HEK293 (cell line): ENCODE measurements at regions not wholly inside any gene's neighbourhood (a gene's known extent, or its start where the extent isn't known, plus 50 kb on each side); places are given as distances from the start of the nearest gene placed in this dataset.

Experiments
- EGR2 ChIP-seq: fragments of 450-650 bp; formaldehyde crosslinking; IDR thresholded peaks from 2 replicates; pipeline ENCODE4 v1.5.1; 2016; ENCODE audit warnings: low read depth, missing biosample characterization, missing genetic modification characterization
- PRDM1 ChIP-seq: fragments of 450-650 bp; formaldehyde crosslinking; IDR thresholded peaks from 2 replicates; pipeline ENCODE4; 2016; ENCODE audit warnings: missing biosample characterization, missing genetic modification characterization
- TCF7L2 ChIP-seq: IDR thresholded peaks from 2 replicates; pipeline ENCODE4 v1.6.1; 2011; ENCODE audit warnings: low read depth, mild to moderate bottlenecking, inconsistent platforms, low read length, moderate library complexity, borderline replicate concordance
- ZNF274 ChIP-seq, 2 experiments: fragments of 200-500 bp in 1 of 2; fragments of 450-650 bp in 1 of 2; sonication (Bioruptor generic) in 1 of 2; formaldehyde crosslinking in 1 of 2; IDR thresholded peaks; 2 replicates each; pipeline versions ENCODE4 v1.5.1 to v1.6.1; 2014 to 2016; ENCODE audit warnings: borderline replicate concordance in 1 of 2, inconsistent platforms in 1 of 2, low read length in 1 of 2, missing biosample characterization in 1 of 2, missing genetic modification characterization in 1 of 2
- ZNF585B ChIP-seq: fragments of 450-650 bp; formaldehyde crosslinking; IDR thresholded peaks from 2 replicates; pipeline ENCODE4 v1.5.1; 2016; ENCODE audit warnings: missing biosample characterization, missing genetic modification characterization
- ZNF747 ChIP-seq: fragments of 450-650 bp; formaldehyde crosslinking; IDR thresholded peaks from 2 replicates; pipeline ENCODE4 v1.5.1; 2016; ENCODE audit warnings: missing biosample characterization, missing genetic modification characterization
- TF ChIP-seq, protein P1 (sequence below): fragments of 450-650 bp; formaldehyde crosslinking; IDR thresholded peaks from 2 replicates; pipeline ENCODE4 v1.5.1; 2016; ENCODE audit warnings: missing biosample characterization, missing genetic modification characterization
- TF ChIP-seq, protein P2 (sequence below): fragments of 450-650 bp; formaldehyde crosslinking; IDR thresholded peaks from 2 replicates; pipeline ENCODE4 v1.5.1; 2016; ENCODE audit warnings: missing biosample characterization, missing genetic modification characterization
- TF ChIP-seq, protein P3 (sequence below): fragments of 450-650 bp; formaldehyde crosslinking; IDR thresholded peaks from 2 replicates; pipeline ENCODE4 v1.5.1; 2016; ENCODE audit warnings: missing biosample characterization, missing genetic modification characterization
- TF ChIP-seq, protein P4 (sequence below): fragments of 450-650 bp; formaldehyde crosslinking; IDR thresholded peaks from 2 replicates; pipeline ENCODE4 v1.5.1; 2016; ENCODE audit warnings: missing biosample characterization, missing genetic modification characterization
- TF ChIP-seq, protein P5 (sequence below): fragments of 450-650 bp; formaldehyde crosslinking; IDR thresholded peaks from 2 replicates; pipeline ENCODE4 v1.5.1; 2016; ENCODE audit warnings: missing biosample characterization, missing genetic modification characterization
- TF ChIP-seq, protein P6 (sequence below): fragments of 450-650 bp; formaldehyde crosslinking; IDR thresholded peaks from 2 replicates; pipeline ENCODE4 v1.5.0; 2017; ENCODE audit warnings: missing biosample characterization, missing genetic modification characterization, borderline replicate concordance
- TF ChIP-seq, protein P7 (sequence below): sonication (generic); formaldehyde crosslinking; IDR thresholded peaks from 2 replicates; pipeline ENCODE4 v1.8.1; 2022; ENCODE audit warnings: mild to moderate bottlenecking, moderate library complexity, missing genetic modification reagents

DNA sequence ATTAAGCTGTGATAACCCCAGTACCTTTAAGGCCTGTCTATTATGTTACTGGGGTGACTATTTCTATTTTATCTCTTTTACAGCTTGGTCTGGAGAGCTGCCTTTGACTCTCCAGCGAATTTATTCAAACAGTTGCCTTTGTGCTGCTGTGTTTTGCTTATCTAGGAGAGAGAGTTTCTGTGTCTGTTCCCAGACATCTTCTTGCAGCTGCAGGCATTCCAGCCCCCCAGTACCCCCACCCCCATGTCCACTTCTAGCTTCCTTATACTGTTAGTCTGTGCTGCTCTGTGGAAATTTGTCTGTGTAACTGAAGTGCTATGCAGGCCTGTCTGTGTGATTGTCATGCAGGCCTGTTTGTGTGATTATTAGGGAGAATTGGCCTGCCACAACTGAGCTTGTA is 713.7 kb upstream of the SEMA6D start:
- TF ChIP-seq, protein P1, sequence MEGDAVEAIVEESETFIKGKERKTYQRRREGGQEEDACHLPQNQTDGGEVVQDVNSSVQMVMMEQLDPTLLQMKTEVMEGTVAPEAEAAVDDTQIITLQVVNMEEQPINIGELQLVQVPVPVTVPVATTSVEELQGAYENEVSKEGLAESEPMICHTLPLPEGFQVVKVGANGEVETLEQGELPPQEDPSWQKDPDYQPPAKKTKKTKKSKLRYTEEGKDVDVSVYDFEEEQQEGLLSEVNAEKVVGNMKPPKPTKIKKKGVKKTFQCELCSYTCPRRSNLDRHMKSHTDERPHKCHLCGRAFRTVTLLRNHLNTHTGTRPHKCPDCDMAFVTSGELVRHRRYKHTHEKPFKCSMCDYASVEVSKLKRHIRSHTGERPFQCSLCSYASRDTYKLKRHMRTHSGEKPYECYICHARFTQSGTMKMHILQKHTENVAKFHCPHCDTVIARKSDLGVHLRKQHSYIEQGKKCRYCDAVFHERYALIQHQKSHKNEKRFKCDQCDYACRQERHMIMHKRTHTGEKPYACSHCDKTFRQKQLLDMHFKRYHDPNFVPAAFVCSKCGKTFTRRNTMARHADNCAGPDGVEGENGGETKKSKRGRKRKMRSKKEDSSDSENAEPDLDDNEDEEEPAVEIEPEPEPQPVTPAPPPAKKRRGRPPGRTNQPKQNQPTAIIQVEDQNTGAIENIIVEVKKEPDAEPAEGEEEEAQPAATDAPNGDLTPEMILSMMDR (tag by site-specific recombination), result no peak
- TF ChIP-seq, protein P2, sequence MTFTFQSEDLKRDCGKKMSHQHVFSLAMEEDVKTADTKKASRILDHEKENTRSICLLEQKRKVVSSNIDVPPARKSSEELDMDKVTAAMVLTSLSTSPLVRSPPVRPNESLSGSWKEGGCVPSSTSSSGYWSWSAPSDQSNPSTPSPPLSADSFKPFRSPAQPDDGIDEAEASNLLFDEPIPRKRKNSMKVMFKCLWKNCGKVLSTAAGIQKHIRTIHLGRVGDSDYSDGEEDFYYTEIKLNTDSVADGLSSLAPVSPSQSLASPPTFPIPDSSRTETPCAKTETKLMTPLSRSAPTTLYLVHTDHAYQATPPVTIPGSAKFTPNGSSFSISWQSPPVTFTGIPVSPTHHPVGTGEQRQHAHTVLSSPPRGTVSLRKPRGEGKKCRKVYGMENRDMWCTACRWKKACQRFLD (tag by site-specific recombination), result no peak
- TF ChIP-seq, protein P3, sequence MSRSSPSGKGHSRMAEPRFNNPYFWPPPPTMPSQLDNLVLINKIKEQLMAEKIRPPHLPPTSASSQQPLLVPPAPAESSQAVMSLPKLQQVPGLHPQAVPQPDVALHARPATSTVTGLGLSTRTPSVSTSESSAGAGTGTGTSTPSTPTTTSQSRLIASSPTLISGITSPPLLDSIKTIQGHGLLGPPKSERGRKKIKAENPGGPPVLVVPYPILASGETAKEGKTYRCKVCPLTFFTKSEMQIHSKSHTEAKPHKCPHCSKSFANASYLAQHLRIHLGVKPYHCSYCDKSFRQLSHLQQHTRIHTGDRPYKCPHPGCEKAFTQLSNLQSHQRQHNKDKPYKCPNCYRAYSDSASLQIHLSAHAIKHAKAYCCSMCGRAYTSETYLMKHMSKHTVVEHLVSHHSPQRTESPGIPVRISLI (tag by site-specific recombination), result no peak
- TF ChIP-seq, protein P4, sequence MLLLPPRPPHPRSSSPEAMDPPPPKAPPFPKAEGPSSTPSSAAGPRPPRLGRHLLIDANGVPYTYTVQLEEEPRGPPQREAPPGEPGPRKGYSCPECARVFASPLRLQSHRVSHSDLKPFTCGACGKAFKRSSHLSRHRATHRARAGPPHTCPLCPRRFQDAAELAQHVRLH (tag by site-specific recombination), result no peak
- TF ChIP-seq, protein P5, sequence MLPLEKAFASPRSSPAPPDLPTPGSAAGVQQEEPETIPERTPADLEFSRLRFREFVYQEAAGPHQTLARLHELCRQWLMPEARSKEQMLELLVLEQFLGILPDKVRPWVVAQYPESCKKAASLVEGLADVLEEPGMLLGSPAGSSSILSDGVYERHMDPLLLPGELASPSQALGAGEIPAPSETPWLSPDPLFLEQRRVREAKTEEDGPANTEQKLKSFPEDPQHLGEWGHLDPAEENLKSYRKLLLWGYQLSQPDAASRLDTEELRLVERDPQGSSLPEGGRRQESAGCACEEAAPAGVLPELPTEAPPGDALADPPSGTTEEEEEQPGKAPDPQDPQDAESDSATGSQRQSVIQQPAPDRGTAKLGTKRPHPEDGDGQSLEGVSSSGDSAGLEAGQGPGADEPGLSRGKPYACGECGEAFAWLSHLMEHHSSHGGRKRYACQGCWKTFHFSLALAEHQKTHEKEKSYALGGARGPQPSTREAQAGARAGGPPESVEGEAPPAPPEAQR, result no peak
- no peak for TF ChIP-seq ZNF747 (tag by site-specific recombination)
- no peak for TF ChIP-seq EGR2 (tag by site-specific recombination)
- TF ChIP-seq, protein P6, sequence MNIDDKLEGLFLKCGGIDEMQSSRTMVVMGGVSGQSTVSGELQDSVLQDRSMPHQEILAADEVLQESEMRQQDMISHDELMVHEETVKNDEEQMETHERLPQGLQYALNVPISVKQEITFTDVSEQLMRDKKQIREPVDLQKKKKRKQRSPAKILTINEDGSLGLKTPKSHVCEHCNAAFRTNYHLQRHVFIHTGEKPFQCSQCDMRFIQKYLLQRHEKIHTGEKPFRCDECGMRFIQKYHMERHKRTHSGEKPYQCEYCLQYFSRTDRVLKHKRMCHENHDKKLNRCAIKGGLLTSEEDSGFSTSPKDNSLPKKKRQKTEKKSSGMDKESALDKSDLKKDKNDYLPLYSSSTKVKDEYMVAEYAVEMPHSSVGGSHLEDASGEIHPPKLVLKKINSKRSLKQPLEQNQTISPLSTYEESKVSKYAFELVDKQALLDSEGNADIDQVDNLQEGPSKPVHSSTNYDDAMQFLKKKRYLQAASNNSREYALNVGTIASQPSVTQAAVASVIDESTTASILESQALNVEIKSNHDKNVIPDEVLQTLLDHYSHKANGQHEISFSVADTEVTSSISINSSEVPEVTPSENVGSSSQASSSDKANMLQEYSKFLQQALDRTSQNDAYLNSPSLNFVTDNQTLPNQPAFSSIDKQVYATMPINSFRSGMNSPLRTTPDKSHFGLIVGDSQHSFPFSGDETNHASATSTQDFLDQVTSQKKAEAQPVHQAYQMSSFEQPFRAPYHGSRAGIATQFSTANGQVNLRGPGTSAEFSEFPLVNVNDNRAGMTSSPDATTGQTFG, result no peak
- TF ChIP-seq ZNF585B, result no peak
- TF ChIP-seq, protein P7, sequence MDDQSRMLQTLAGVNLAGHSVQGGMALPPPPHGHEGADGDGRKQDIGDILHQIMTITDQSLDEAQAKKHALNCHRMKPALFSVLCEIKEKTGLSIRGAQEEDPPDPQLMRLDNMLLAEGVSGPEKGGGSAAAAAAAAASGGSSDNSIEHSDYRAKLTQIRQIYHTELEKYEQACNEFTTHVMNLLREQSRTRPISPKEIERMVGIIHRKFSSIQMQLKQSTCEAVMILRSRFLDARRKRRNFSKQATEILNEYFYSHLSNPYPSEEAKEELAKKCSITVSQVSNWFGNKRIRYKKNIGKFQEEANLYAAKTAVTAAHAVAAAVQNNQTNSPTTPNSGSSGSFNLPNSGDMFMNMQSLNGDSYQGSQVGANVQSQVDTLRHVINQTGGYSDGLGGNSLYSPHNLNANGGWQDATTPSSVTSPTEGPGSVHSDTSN (CRISPR knock-in tag), result no peak
- no peak for TF ChIP-seq PRDM1 (tag by site-specific recombination)
- TF ChIP-seq TCF7L2, result no peak
- TF ChIP-seq ZNF274 (IDR thresholded peaks at IDR 0.05; ENCODE audit: low read length), result no peak
- no peak for TF ChIP-seq ZNF274 (tag by site-specific recombination; IDR thresholded peaks at IDR 0.05; ENCODE audit: borderline replicate concordance)
